SK-N-SH (cell line): ENCODE measurements at regions not wholly inside any gene's neighbourhood (a gene's known extent, or its start where the extent isn't known, plus 50 kb on each side); places are given as distances from the start of the nearest gene placed in this dataset.

Experiments
- CTCF ChIA-PET: fragments of 300-600, 350-600 bp; formaldehyde crosslinking; extraction: SDS; loops from one replicate; lab custom pipeline; 2021; lab: Yijun Ruan, JAX
- POLR2A ChIA-PET: fragments of 350-600 bp; sonication (Branson Sonifier 250); formaldehyde crosslinking; extraction: SDS; loops from one replicate; lab custom pipeline; 2020; ENCODE audit warnings: antibody characterized with exemption, inconsistent platforms; lab: Yijun Ruan, JAX
- DNase-seq: peaks from one replicate; pipeline ENCODE4 v3.0.0; 2012
- H2AFZ ChIP-seq: fragments of 200-600 bp; sonication (generic); 2 replicates; pipeline ENCODE4 v1.8.1; 2016; ENCODE audit warnings: antibody characterized with exemption, mild to moderate bottlenecking, low read depth
- H3F3A ChIP-seq: fragments of 200-600 bp; sonication (generic); replicated peaks from 2 replicates; pipeline ENCODE3; 2016; ENCODE audit warnings: antibody characterized with exemption, mild to moderate bottlenecking; ENCODE audit not compliant: insufficient read depth
- H3K27ac ChIP-seq, 2 experiments: fragments of 200-500 bp in 1 of 2; fragments of 200-600 bp in 1 of 2; sonication (Bioruptor generic) in 1 of 2; sonication (generic), shearing (Covaris generic) in 1 of 2; 2 replicates each; pipeline versions ENCODE4 v1.5.1 to v1.6.1; 2014 to 2016; ENCODE audit warnings: low read depth in 2 of 2, inconsistent platforms in 1 of 2, low read length in 1 of 2, mild to moderate bottlenecking in 1 of 2, mixed read lengths in 1 of 2
- H3K27me3 ChIP-seq: fragments of 200-600 bp; sonication (generic), shearing (Covaris generic); 2 replicates; pipeline ENCODE4 v1.6.1; 2016; ENCODE audit warnings: mixed run types; ENCODE audit not compliant: insufficient read depth
- H3K36me3 ChIP-seq, 2 experiments: fragments of 200-500 bp in 1 of 2; fragments of 200-600 bp in 1 of 2; sonication (Bioruptor generic) in 1 of 2; sonication (generic) in 1 of 2; replicated peaks in 1 of 2; 2 replicates each; pipeline versions ENCODE3 to v1.5.1; 2014 to 2016; ENCODE audit warnings: low read length in 1 of 2, mild to moderate bottlenecking in 1 of 2; ENCODE audit not compliant: insufficient read depth in 2 of 2, control insufficient read depth in 1 of 2
- H3K4me1 ChIP-seq, 2 experiments: fragments of 200-500 bp in 1 of 2; fragments of 200-600 bp in 1 of 2; sonication (Bioruptor generic) in 1 of 2; sonication (generic), shearing (Covaris generic) in 1 of 2; 2 replicates each; pipeline versions ENCODE4 v1.5.1 to v1.6.1; 2014 to 2016; ENCODE audit warnings: low read depth in 1 of 2, low read length in 1 of 2, mixed run types in 1 of 2; ENCODE audit not compliant: insufficient read depth in 2 of 2, control insufficient read depth in 1 of 2
- H3K4me2 ChIP-seq: fragments of 200-600 bp; sonication (generic), shearing (Covaris generic); 2 replicates; pipeline ENCODE4 v1.6.1; 2017; ENCODE audit warnings: mixed run types
- H3K4me3 ChIP-seq, 2 experiments: fragments of 200-500 bp in 1 of 2; fragments of 200-600 bp in 1 of 2; sonication (Bioruptor generic) in 1 of 2; sonication (generic), shearing (Covaris generic) in 1 of 2; 2 replicates each; pipeline versions ENCODE4 v1.5.1 to v1.8.1; 2014 to 2016; ENCODE audit warnings: low read depth in 2 of 2, inconsistent platforms in 1 of 2, low read length in 1 of 2, mild to moderate bottlenecking in 1 of 2, mixed read lengths in 1 of 2, moderate library complexity in 1 of 2
- H3K79me2 ChIP-seq: fragments of 200-600 bp; sonication (generic); 2 replicates; pipeline ENCODE4 v1.8.1; 2017; ENCODE audit warnings: mild to moderate bottlenecking; ENCODE audit not compliant: insufficient read depth
- H3K9ac ChIP-seq: fragments of 200-600 bp; sonication (generic); 2 replicates; pipeline ENCODE4 v1.6.1; 2017; ENCODE audit warnings: mixed run types
- H3K9me2 ChIP-seq: fragments of 200-600 bp; sonication (generic); 2 replicates; pipeline ENCODE4 v1.6.1; 2017; ENCODE audit warnings: mixed run types
- H3K9me3 ChIP-seq: fragments of 200-600 bp; sonication (generic); 2 replicates; pipeline ENCODE4 v1.6.1; 2017; ENCODE audit warnings: mixed run types, mild to moderate bottlenecking, moderate library complexity
- H4K20me1 ChIP-seq: fragments of 200-600 bp; sonication (generic); 2 replicates; pipeline ENCODE4 v1.6.1; 2017; ENCODE audit warnings: mild to moderate bottlenecking, mixed run types; ENCODE audit not compliant: insufficient read depth
- EZH2phosphoT487 ChIP-seq: fragments of 200-600 bp; sonication (generic); IDR thresholded peaks from 2 replicates; pipeline ENCODE4 v1.6.1; 2017; ENCODE audit warnings: low read depth, mixed run types, mild to moderate bottlenecking, antibody characterized with exemption, moderate library complexity, borderline replicate concordance
- GATA2 ChIP-seq: sonication (generic); formaldehyde crosslinking; IDR thresholded peaks from 2 replicates; pipeline ENCODE4 v1.5.0; 2020; ENCODE audit warnings: mild to moderate bottlenecking, missing genetic modification reagents
- JUND ChIP-seq: IDR thresholded peaks from 2 replicates; pipeline ENCODE4 v1.4.0; 2012
- MEF2A ChIP-seq: IDR thresholded peaks from 2 replicates; pipeline ENCODE4 v1.4.0; 2012; ENCODE audit warnings: low read depth, borderline replicate concordance
- NFIC ChIP-seq: IDR thresholded peaks from 2 replicates; pipeline ENCODE4 v1.4.0; 2012; ENCODE audit warnings: borderline replicate concordance
- RCOR1 ChIP-seq: fragments of 150-350 bp; IDR thresholded peaks from 2 replicates; pipeline ENCODE4 v1.6.1; 2017; ENCODE audit warnings: antibody characterized with exemption, low read length
- SMC3 ChIP-seq: IDR thresholded peaks from 2 replicates; pipeline ENCODE4 v1.6.1; 2012; ENCODE audit warnings: low read depth, low read length, improper control_type of control experiment
- TCF12 ChIP-seq: IDR thresholded peaks from 2 replicates; pipeline ENCODE4 v1.4.0; 2012
- WGBS: methylation state at CpG from one replicate; pipeline ENCODE4 v1.1.6; 2017; ENCODE audit warnings: low lambda C conversion rate; 5-methylcytosine and 5-hydroxymethylcytosine counted together
- TF ChIP-seq, protein P1 (sequence below): fragments of 150-350 bp; IDR thresholded peaks from 2 replicates; pipeline ENCODE4 v1.6.1; 2017; ENCODE audit warnings: antibody characterized with exemption, low read length, low read depth, borderline replicate concordance
- TF ChIP-seq, protein P2 (sequence below): IDR thresholded peaks from 2 replicates; pipeline ENCODE4 v1.4.0; 2012; ENCODE audit warnings: low read depth, borderline replicate concordance
- TF ChIP-seq, protein P3 (sequence below): fragments of 200-600 bp; sonication (generic); IDR thresholded peaks from 2 replicates; pipeline ENCODE4 v1.6.1; 2017; ENCODE audit warnings: antibody characterized with exemption, mild to moderate bottlenecking, moderate library complexity

DNA sequence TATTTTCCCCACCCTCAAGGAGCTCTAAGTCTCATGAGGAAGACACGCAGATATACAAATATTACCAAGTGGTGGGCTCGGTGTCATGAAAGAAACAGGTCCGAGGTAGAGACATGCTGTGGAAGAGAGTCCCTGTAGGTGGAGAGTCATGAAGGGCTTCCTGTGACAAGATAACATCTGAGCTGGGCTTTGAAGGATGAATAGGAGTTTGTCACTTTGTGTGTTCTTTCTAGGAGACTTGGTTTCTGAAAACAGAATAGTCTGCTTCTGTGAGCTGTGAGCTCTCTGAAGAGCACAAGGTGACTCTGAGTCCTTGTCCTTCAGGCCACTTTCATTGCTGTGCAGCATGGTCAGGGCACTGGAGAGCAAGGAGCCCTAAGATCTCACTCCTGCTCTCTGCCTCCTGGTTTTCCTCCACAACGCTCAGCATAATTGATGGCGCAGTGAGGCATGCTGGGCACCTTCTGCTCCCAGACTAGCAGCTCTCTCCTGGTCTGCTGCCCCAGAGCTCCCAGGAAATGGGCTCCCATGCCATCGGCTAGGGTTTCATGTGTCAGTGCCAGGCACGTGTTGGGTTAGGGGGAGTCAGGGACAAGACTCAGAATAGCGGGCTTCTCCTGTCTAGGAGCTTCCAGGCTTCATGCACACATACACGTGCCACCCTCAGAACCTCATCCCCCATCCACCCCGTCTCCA lies 209.9 kb upstream of the CSF3R start:
- Histone ChIP-seq H3K9me2 (no peaks in the 10 kb centered on the region), H3K4me1 (no peaks in the 10 kb centered on the region; a peak in 1 of 4 replicates), H3K4me3 (no peak overlapping the region), H3K79me2 (no peaks in the 10 kb centered on the region), H3F3A (no peaks in the 10 kb centered on the region), H3K27ac (no peak overlapping the region), H3K36me3 (no peaks in the 10 kb centered on the region), H3K4me2 (no peak overlapping the region), H3K27me3 (no peaks in the 10 kb centered on the region), H2AFZ (no peak overlapping the region), H4K20me1 (no peaks in the 10 kb centered on the region), H3K9me3 (no peaks in the 10 kb centered on the region), H3K9ac (no peak overlapping the region)
- 30% methylated on average over 10 of the region's 10 CpGs for WGBS
- ChIA-PET POLR2A (no interaction called here), CTCF (interaction anchor here (1.4 kb wide), 1 partner anchor 83 kb away, joined by 5 read pairs; no protein-coding TSS in a partner anchor)
- no peak for DNase-seq
- TF ChIP-seq EZH2phosphoT487 (no peak), RCOR1 (no peak)
- TF ChIP-seq, protein P1, sequence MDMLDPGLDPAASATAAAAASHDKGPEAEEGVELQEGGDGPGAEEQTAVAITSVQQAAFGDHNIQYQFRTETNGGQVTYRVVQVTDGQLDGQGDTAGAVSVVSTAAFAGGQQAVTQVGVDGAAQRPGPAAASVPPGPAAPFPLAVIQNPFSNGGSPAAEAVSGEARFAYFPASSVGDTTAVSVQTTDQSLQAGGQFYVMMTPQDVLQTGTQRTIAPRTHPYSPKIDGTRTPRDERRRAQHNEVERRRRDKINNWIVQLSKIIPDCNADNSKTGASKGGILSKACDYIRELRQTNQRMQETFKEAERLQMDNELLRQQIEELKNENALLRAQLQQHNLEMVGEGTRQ = no peak

DNA sequence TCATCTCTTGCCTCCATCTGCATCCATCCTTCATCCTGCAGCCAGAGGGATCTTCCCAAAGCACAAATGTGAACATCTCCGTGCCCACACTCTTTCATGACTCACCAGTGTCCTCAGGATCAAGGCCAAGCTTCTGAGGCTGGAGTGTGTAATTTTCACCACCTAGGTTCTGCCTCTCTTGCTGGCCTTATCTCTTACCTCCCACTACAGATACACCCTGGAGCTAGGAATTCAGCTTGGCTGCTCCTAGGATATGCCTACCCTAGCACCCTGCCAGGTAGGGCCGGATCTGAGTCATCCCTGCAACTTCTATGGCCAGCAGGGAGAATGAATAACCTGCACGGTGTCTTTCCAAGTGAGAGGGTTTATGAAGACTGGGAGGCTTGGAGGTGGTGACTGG lies 208.7 kb upstream of the CSF3R start:
- Histone ChIP-seq H3K36me3 (no peaks in the 10 kb centered on the region), H3K4me1 (no peaks in the 10 kb centered on the region; a peak in 1 of 4 replicates), H3K79me2 (no peaks in the 10 kb centered on the region), H3F3A (no peaks in the 10 kb centered on the region), H3K4me3 (no peak overlapping the region), H3K27ac (no peak overlapping the region), H3K9ac (no peak overlapping the region), H3K9me2 (no peaks in the 10 kb centered on the region), H3K4me2 (no peak overlapping the region), H3K27me3 (no peaks in the 10 kb centered on the region), H2AFZ (no peak overlapping the region), H4K20me1 (no peaks in the 10 kb centered on the region), H3K9me3 (no peaks in the 10 kb centered on the region)
- CTCF ChIA-PET = no interaction called here
- DNase-seq = no peak
- POLR2A ChIA-PET = no interaction called here
- no peak for TF ChIP-seq JUND
- no peak for TF ChIP-seq GATA2 (CRISPR knock-in tag)
- TF ChIP-seq, protein P2, sequence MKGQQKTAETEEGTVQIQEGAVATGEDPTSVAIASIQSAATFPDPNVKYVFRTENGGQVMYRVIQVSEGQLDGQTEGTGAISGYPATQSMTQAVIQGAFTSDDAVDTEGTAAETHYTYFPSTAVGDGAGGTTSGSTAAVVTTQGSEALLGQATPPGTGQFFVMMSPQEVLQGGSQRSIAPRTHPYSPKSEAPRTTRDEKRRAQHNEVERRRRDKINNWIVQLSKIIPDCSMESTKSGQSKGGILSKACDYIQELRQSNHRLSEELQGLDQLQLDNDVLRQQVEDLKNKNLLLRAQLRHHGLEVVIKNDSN = no peak
- TF ChIP-seq TCF12 = no peak
- 13% methylated on average over 3 of the region's 3 CpGs for WGBS

DNA sequence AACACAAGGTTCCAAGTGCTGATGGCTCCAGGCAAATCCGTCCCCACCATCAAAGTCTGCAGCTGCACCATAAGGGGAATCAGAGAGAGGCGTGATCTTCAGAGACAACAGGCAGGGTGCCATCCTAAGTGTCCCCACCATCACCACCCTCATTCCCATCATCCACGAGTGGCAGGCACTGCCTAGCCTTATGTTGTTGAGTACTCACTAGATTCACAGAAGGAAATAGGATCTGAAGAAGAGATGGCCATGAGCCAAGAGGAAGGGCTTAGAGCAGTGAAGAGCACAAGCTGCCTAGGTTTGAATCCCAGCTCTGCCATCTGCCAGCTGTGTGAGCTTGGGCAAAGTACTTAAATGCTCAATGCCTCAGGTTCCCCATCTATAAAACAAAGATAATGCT lies 207.3 kb upstream of the CSF3R start:
- ChIA-PET CTCF (interaction anchor here (1.1 to 1.3 kb wide), 3 partner anchors 10 to 634 kb away, joined by 3 to 6 read pairs (median 4); no protein-coding TSS in a partner anchor), POLR2A (no interaction called here)
- no peaks in the 10 kb centered on the region for H3K4me1 ChIP-seq
- no peaks in the 10 kb centered on the region for H3K9me2 ChIP-seq
- H3K36me3 ChIP-seq = no peaks in the 10 kb centered on the region
- H3K4me2 ChIP-seq = no peak overlapping the region
- no peak overlapping the region for H3K9ac ChIP-seq
- no peak overlapping the region for H2AFZ ChIP-seq
- no peak overlapping the region for H3K27ac ChIP-seq
- H3K9me3 ChIP-seq = no peaks in the 10 kb centered on the region
- no peaks in the 10 kb centered on the region for H4K20me1 ChIP-seq
- no peaks in the 10 kb centered on the region for H3F3A ChIP-seq
- DNase-seq = no peak
- H3K4me3 ChIP-seq = no peak overlapping the region
- TF ChIP-seq MEF2A (no peak), TCF12 (no peak), NFIC (no peak), SMC3 (no peak)
- TF ChIP-seq, protein P3, sequence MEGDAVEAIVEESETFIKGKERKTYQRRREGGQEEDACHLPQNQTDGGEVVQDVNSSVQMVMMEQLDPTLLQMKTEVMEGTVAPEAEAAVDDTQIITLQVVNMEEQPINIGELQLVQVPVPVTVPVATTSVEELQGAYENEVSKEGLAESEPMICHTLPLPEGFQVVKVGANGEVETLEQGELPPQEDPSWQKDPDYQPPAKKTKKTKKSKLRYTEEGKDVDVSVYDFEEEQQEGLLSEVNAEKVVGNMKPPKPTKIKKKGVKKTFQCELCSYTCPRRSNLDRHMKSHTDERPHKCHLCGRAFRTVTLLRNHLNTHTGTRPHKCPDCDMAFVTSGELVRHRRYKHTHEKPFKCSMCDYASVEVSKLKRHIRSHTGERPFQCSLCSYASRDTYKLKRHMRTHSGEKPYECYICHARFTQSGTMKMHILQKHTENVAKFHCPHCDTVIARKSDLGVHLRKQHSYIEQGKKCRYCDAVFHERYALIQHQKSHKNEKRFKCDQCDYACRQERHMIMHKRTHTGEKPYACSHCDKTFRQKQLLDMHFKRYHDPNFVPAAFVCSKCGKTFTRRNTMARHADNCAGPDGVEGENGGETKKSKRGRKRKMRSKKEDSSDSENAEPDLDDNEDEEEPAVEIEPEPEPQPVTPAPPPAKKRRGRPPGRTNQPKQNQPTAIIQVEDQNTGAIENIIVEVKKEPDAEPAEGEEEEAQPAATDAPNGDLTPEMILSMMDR = no peak
- H3K27me3 ChIP-seq = no peaks in the 10 kb centered on the region
- 6% methylated on average over 3 of the region's 3 CpGs for WGBS
- no peaks in the 10 kb centered on the region for H3K79me2 ChIP-seq
